ENCODE measurements at regions not wholly inside any gene's neighbourhood (a gene's known extent, or its start where the extent isn't known, plus 50 kb on each side); places are given as distances from the start of the nearest gene placed in this dataset.

DNA sequence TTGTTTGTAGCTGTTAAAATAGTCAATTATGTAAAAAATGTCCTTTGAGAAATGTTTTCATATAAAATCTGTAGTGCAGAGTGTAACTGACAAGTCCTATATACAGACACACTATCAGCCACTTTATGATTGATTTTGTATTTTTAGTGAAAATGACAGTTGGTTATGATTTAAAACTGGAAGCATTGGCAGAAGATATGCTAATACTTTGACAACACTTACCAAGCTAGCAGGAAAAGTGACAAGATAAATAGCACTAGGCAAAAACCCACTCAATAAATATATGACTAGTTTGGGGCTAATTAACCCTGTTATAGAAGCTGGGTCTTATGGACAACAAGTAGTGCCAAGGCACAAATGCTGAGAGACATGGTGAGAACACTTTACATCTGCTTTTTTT, 772.9 kb upstream of the NOVA1 start:
- TF ChIP-seq, protein P1, sequence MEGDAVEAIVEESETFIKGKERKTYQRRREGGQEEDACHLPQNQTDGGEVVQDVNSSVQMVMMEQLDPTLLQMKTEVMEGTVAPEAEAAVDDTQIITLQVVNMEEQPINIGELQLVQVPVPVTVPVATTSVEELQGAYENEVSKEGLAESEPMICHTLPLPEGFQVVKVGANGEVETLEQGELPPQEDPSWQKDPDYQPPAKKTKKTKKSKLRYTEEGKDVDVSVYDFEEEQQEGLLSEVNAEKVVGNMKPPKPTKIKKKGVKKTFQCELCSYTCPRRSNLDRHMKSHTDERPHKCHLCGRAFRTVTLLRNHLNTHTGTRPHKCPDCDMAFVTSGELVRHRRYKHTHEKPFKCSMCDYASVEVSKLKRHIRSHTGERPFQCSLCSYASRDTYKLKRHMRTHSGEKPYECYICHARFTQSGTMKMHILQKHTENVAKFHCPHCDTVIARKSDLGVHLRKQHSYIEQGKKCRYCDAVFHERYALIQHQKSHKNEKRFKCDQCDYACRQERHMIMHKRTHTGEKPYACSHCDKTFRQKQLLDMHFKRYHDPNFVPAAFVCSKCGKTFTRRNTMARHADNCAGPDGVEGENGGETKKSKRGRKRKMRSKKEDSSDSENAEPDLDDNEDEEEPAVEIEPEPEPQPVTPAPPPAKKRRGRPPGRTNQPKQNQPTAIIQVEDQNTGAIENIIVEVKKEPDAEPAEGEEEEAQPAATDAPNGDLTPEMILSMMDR (IDR thresholded peaks at IDR 0.05; ENCODE audit: poor library complexity, severe bottlenecking) = no peak
- H3K27ac ChIP-seq (ENCODE audit: poor library complexity, severe bottlenecking) = no peak overlapping the region
- DNase-seq (ENCODE audit: low spot score) (no peak), ATAC-seq (ENCODE audit: low read depth) (no peak)
- H3K9me3 ChIP-seq (ENCODE audit: severe bottlenecking) = no peaks in the 10 kb centered on the region
- H3K36me3 ChIP-seq (ENCODE audit: low read depth) = no peaks in the 10 kb centered on the region
- H3K4me1 ChIP-seq (ENCODE audit: insufficient read depth, poor library complexity, severe bottlenecking) = no peaks in the 10 kb centered on the region
- H3K4me3 ChIP-seq (ENCODE audit: severe bottlenecking) = no peak overlapping the region
- no peaks in the 10 kb centered on the region for H3K27me3 ChIP-seq (ENCODE audit: insufficient read depth, poor library complexity, severe bottlenecking)

DNA sequence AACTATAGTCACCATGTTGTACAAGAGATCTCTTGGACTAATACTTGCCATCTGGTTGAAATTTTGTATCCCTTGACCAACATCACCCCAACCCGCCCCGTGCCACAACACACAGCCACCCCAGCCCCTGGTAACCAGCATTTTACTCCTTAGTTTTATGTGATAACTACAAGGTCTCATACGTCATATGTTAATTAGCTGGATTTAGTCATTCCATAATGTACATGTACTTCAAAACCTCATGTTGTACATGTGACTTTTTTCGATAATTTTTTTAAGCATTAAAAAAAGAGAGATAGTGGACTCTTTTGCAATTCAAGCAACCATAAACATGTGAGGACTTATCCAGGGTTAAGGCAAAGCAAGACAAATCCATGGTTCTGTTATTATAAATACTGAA, 773.4 kb upstream of the NOVA1 start:
- no peak overlapping the region for H3K4me3 ChIP-seq (ENCODE audit: severe bottlenecking)
- H3K4me1 ChIP-seq (ENCODE audit: insufficient read depth, poor library complexity, severe bottlenecking) = no peaks in the 10 kb centered on the region
- H3K36me3 ChIP-seq (ENCODE audit: low read depth) = no peaks in the 10 kb centered on the region
- no peaks in the 10 kb centered on the region for H3K9me3 ChIP-seq (ENCODE audit: severe bottlenecking)
- no peak for ATAC-seq (ENCODE audit: low read depth)
- H3K27ac ChIP-seq (ENCODE audit: poor library complexity, severe bottlenecking) = no peak overlapping the region
- DNase-seq (ENCODE audit: low spot score) = no peak
- TF ChIP-seq, protein P1 (IDR thresholded peaks at IDR 0.05; ENCODE audit: poor library complexity, severe bottlenecking) = no peak
- no peaks in the 10 kb centered on the region for H3K27me3 ChIP-seq (ENCODE audit: insufficient read depth, poor library complexity, severe bottlenecking)

DNA sequence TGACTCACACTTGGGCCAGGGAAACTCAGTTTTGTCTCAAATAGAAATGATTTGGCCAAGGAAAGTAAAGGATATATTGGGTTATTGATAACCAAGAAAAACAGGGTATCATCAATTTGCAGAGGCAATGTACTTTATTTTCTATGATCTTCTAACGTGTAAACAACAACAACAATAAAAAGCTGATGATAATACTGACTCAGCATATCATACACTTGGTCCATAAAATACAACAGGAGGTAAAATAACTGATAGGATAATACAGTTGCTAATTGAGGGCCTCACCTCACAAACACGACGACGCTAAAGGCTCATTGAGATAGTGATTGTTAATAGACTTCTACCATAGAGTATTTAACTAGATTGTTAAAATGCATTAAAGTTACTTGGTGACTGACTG, 774.0 kb upstream of the NOVA1 start:
- Histone ChIP-seq H3K9me3 (ENCODE audit: severe bottlenecking) (no peaks in the 10 kb centered on the region), H3K27me3 (ENCODE audit: insufficient read depth, poor library complexity, severe bottlenecking) (no peaks in the 10 kb centered on the region), H3K4me1 (ENCODE audit: insufficient read depth, poor library complexity, severe bottlenecking) (no peaks in the 10 kb centered on the region), H3K4me3 (ENCODE audit: severe bottlenecking) (no peak overlapping the region), H3K27ac (ENCODE audit: poor library complexity, severe bottlenecking) (no peak overlapping the region), H3K36me3 (ENCODE audit: low read depth) (no peaks in the 10 kb centered on the region)
- ATAC-seq (ENCODE audit: low read depth) (no peak), DNase-seq (ENCODE audit: low spot score) (no peak)
- TF ChIP-seq, protein P1 (IDR thresholded peaks at IDR 0.05; ENCODE audit: poor library complexity, severe bottlenecking) = no peak

DNA sequence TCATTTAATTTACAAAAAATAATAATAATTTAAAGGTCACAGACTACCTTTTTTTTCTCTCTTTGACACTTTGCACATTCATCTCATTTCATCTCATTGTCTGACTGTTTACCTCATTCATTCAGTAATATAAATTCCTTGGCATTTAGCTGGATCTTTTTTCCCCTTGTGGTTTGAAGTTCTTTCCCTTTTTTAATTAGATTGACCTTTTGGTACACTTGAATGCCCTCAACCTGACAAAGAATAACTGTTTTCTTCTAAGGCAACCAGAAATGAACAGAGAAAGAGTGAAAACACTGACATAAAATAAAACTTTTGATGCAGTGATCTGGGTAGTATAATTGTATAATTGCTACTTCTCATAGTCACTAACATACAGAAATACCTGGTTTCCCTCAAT, 774.9 kb upstream of the NOVA1 start:
- Histone ChIP-seq H3K4me1 (ENCODE audit: insufficient read depth, poor library complexity, severe bottlenecking) (no peaks in the 10 kb centered on the region), H3K27me3 (ENCODE audit: insufficient read depth, poor library complexity, severe bottlenecking) (no peaks in the 10 kb centered on the region), H3K4me3 (ENCODE audit: severe bottlenecking) (no peak overlapping the region), H3K27ac (ENCODE audit: poor library complexity, severe bottlenecking) (no peak overlapping the region), H3K36me3 (ENCODE audit: low read depth) (no peaks in the 10 kb centered on the region), H3K9me3 (ENCODE audit: severe bottlenecking) (no peaks in the 10 kb centered on the region)
- ATAC-seq (ENCODE audit: low read depth) (no peak), DNase-seq (ENCODE audit: low spot score) (no peak)
- TF ChIP-seq, protein P1 (IDR thresholded peaks at IDR 0.05; ENCODE audit: poor library complexity, severe bottlenecking) = no peak

DNA sequence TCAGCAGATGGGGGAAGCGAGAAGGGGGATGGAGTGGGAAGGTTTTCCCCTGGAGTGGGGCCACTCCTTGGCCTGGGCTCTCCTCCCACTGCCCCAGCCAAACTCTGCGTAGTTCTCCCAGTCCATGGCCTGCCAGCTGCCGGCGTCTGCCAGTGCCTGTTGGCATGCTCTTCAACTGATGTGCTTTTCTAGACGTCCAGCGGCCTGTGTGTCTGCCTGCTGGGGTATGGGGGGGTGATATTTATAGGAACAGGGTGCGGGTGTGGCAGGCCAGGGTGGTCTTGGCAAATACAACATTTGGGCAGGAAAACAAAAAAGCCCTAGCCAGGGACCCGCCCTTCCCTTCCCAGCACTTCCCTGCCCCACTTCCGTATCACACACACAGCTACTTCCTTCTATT, 786.3 kb upstream of the NOVA1 start:
- Histone ChIP-seq H3K27me3 (ENCODE audit: insufficient read depth, poor library complexity, severe bottlenecking) (peaks cover 12% of the 10 kb centered on the region), H3K9me3 (ENCODE audit: severe bottlenecking) (no peaks in the 10 kb centered on the region), H3K36me3 (ENCODE audit: low read depth) (no peaks in the 10 kb centered on the region), H3K4me3 (ENCODE audit: severe bottlenecking) (no peak overlapping the region), H3K4me1 (ENCODE audit: insufficient read depth, poor library complexity, severe bottlenecking) (no peaks in the 10 kb centered on the region), H3K27ac (ENCODE audit: poor library complexity, severe bottlenecking) (no peak overlapping the region)
- no peak for DNase-seq (ENCODE audit: low spot score)
- no peak for ATAC-seq (ENCODE audit: low read depth)
- TF ChIP-seq, protein P1 (IDR thresholded peaks at IDR 0.05; ENCODE audit: poor library complexity, severe bottlenecking) = no peak
